ENCODE measurements at regions not wholly inside any gene's neighbourhood (a gene's known extent, or its start where the extent isn't known, plus 50 kb on each side); places are given as distances from the start of the nearest gene placed in this dataset.

DNA sequence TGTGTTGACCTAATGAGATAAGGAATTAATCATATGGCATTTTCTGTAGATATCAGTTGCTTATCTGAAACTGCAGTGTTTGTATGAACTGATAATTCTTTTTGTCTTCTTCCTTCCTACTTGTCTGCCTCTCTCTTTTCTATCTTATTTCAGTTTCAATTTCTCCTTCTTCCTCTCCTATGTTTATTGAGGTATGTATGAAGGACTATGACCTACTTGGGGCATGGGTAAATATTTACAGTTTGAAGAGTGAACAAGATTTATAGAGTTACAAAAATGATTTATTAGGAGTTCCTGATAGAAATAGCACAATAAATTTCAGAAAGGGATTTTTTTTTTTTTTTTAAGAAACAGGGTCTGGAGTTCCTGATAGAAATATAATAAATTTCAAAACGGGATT is 88.7 kb upstream of the MUCL1 start:
- Histone ChIP-seq H3K79me1 (ENCODE audit: low read depth, low read length) (no peaks in the 10 kb centered on the region), H2BK5ac (ENCODE audit: low read depth, low read length) (no peak overlapping the region), H3K23ac (ENCODE audit: insufficient read length) (no peak overlapping the region), H2AK5ac (ENCODE audit: low read depth, low read length) (no peak overlapping the region), H3K9ac (replicated peaks in 1 of 4; ENCODE audit: extremely low read depth in 1 of 4, low read depth in 3 of 4, low read length in 3 of 4) (no peak overlapping the region), H2BK12ac (ENCODE audit: low read depth, low read length) (no peak overlapping the region), H3K4me1 (replicated peaks in 1 of 4; ENCODE audit: control insufficient read depth in 3 of 4, insufficient read depth in 4 of 4, low read length in 3 of 4) (no peaks in the 10 kb centered on the region), H3K4me2 (ENCODE audit: insufficient read depth in 1 of 2, low read depth in 2 of 2, low read length in 2 of 2) (no peak overlapping the region), H3K14ac (ENCODE audit: insufficient read length) (no peak overlapping the region), H3K79me2 (ENCODE audit: control insufficient read depth in 1 of 2, insufficient read depth in 2 of 2, low read length in 2 of 2) (no peaks in the 10 kb centered on the region), H3K56ac (replicated peaks; ENCODE audit: insufficient read length, low read depth, low read length) (no peak overlapping the region), H4K20me1 (replicated peaks in 1 of 2; ENCODE audit: control insufficient read depth in 1 of 2, insufficient read depth in 2 of 2, low read length in 2 of 2) (no peaks in the 10 kb centered on the region), H4K91ac (replicated peaks; ENCODE audit: insufficient read length, low read length) (no peak overlapping the region), H3K4ac (replicated peaks; ENCODE audit: insufficient read length, low read depth, low read length) (no peak overlapping the region), H2BK20ac (ENCODE audit: low read length) (no peak overlapping the region), H3K18ac (ENCODE audit: extremely low read depth, low read length) (no peak overlapping the region), H4K8ac (ENCODE audit: extremely low read depth, insufficient read depth, low read length) (no peak overlapping the region), H2BK15ac (ENCODE audit: low read length) (no peak overlapping the region), H3K36me3 (ENCODE audit: control insufficient read depth in 2 of 4, insufficient read depth in 4 of 4, low read length in 3 of 4) (no peaks in the 10 kb centered on the region), H3K23me2 (ENCODE audit: low read depth, low read length) (no peaks in the 10 kb centered on the region), H2BK120ac (replicated peaks; ENCODE audit: low read depth, low read length) (no peak overlapping the region), H3K9me3 (ENCODE audit: insufficient read depth in 2 of 2, low read depth in 1 of 2, low read length in 1 of 2) (no peaks in the 10 kb centered on the region), H3K27ac (ENCODE audit: low read depth, low read length) (no peak overlapping the region), H3K4me3 (ENCODE audit: extremely low read depth in 1 of 4, insufficient read depth in 2 of 4, low read depth in 3 of 4, low read length in 4 of 4) (no peak overlapping the region), H3K27me3 (replicated peaks in 1 of 4; ENCODE audit: control insufficient read depth in 3 of 4, extremely low read depth in 1 of 4, insufficient read depth in 3 of 4, low read length in 3 of 4) (no peaks in the 10 kb centered on the region), H2AFZ (ENCODE audit: low read length) (no peak overlapping the region), H4K5ac (ENCODE audit: insufficient read length, low read depth, low read length) (no peak overlapping the region)
- no peak for FAIRE-seq
- CTCF ChIA-PET (ENCODE audit: partially characterized antibody), result no interaction called here
- WGBS, 2 experiments (ENCODE audit: extremely low coverage in 1 of 2, insufficient coverage in 1 of 2, insufficient read length in 1 of 2, insufficient replicate concordance in 2 of 2, low coverage in 1 of 2, low lambda C conversion rate in 2 of 2, missing lambda C conversion rate in 1 of 2), result 91% methylated on average over 1 of the region's 1 CpG; no CpG with 5 or more reads in 1 of the 2 experiments
- POLR2A ChIA-PET (ENCODE audit: partially characterized antibody), result no interaction called here
- TF ChIP-seq EGR1 (IDR thresholded peaks at IDR 0.05; ENCODE audit: borderline replicate concordance, low read depth, low read length) (no peak), CREB1 (IDR thresholded peaks at IDR 0.05) (no peak), PHF8 (conservative IDR thresholded peaks at IDR 0.05; ENCODE audit: low read depth, low read length) (no peak), TAF7 (optimal IDR thresholded peaks at IDR 0.05; ENCODE audit: borderline replicate concordance, low read depth, low read length) (no peak), EP300 (IDR thresholded peaks at IDR 0.05; ENCODE audit: borderline replicate concordance in 1 of 2, low read depth in 2 of 2, low read length in 2 of 2) (no peak), SP1 (IDR thresholded peaks at IDR 0.05; ENCODE audit: low read depth, low read length) (no peak), FOSL1 (IDR thresholded peaks at IDR 0.05; ENCODE audit: insufficient read depth, low read depth, low read length) (no peak), YY1 (IDR thresholded peaks at IDR 0.05; ENCODE audit: low read depth, low read length) (no peak), HDAC6 (IDR thresholded peaks at IDR 0.05; ENCODE audit: low read depth, low read length) (no peak), SIX5 (IDR thresholded peaks at IDR 0.05; ENCODE audit: low read depth, low read length) (no peak), POLR2A (IDR thresholded peaks at IDR 0.05; ENCODE audit: control extremely low read depth in 1 of 2, low read depth in 2 of 2, low read length in 2 of 2) (no peak), SAP30 (IDR thresholded peaks at IDR 0.05; ENCODE audit: insufficient read depth, insufficient replicate concordance, low read length) (no peak), RXRA (IDR thresholded peaks at IDR 0.05; ENCODE audit: insufficient read depth, low read depth, low read length) (no peak), JUN (IDR thresholded peaks at IDR 0.05; ENCODE audit: low read depth, low read length) (no peak), SP4 (IDR thresholded peaks at IDR 0.05; ENCODE audit: low read length) (no peak), BCL11A (IDR thresholded peaks at IDR 0.05; ENCODE audit: low read depth in 2 of 2, low read length in 2 of 2) (no peak)
- DNase-seq (ENCODE audit: low read depth in 1 of 2, low spot score in 2 of 2), result no peak
